ENCODE measurements at regions not wholly inside any gene's neighbourhood (a gene's known extent, or its start where the extent isn't known, plus 50 kb on each side); places are given as distances from the start of the nearest gene placed in this dataset.

GRCh38 chr2:120681181-120681580, 54.5 kb upstream of the GLI2 start:
- DNase-seq (ENCODE audit: low read depth, low spot score) = no peak
- H3K4me1 Mint-ChIP-seq = no peaks in the 10 kb centered on the region
- H3K27ac Mint-ChIP-seq (ENCODE audit: unreplicated experiment) = no peak overlapping the region
- no peaks in the 10 kb centered on the region for H3K9me3 Mint-ChIP-seq
- H3K4me3 Mint-ChIP-seq = no peak overlapping the region
- TF ChIP-seq, protein P1, sequence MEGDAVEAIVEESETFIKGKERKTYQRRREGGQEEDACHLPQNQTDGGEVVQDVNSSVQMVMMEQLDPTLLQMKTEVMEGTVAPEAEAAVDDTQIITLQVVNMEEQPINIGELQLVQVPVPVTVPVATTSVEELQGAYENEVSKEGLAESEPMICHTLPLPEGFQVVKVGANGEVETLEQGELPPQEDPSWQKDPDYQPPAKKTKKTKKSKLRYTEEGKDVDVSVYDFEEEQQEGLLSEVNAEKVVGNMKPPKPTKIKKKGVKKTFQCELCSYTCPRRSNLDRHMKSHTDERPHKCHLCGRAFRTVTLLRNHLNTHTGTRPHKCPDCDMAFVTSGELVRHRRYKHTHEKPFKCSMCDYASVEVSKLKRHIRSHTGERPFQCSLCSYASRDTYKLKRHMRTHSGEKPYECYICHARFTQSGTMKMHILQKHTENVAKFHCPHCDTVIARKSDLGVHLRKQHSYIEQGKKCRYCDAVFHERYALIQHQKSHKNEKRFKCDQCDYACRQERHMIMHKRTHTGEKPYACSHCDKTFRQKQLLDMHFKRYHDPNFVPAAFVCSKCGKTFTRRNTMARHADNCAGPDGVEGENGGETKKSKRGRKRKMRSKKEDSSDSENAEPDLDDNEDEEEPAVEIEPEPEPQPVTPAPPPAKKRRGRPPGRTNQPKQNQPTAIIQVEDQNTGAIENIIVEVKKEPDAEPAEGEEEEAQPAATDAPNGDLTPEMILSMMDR (conservative IDR thresholded peaks at IDR 0.05) = no peak
- no peaks in the 10 kb centered on the region for H3K36me3 Mint-ChIP-seq (ENCODE audit: low read depth)
- H3K27me3 Mint-ChIP-seq (ENCODE audit: low read depth) = peaks cover 36% of the 10 kb centered on the region

DNA sequence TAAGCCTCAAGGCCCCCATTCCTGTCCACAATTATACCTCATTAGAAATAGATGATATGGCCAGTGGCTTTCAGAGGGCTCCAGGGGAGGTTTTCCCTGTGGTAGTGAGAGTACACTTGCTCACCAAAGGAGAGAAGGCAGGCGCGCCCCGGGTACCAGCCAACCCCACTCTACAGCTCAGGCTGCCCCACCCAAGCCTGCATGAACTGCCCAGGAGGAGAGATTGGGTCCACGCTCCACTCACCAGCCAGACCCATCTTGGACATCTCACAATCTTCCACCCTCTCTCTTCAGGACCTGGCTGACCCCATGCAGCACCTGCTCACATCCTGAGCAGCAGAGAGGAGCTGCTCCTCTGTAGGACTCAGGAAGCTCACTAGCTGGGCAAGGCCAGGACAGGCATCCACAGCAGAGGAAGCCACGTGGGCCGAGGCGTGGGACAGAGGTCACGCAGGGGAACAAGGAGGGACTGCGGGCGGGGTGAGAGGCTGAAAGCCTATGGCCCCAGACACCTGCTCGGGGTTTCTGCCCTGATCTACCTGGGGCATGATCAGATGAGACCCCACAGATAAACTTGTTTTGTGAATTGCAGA, 53.9 kb upstream of the GLI2 start:
- peaks cover 30% of the 10 kb centered on the region for H3K27me3 Mint-ChIP-seq (ENCODE audit: low read depth)
- H3K9me3 Mint-ChIP-seq = no peaks in the 10 kb centered on the region
- no peaks in the 10 kb centered on the region for H3K36me3 Mint-ChIP-seq (ENCODE audit: low read depth)
- TF ChIP-seq, protein P1 (conservative IDR thresholded peaks at IDR 0.05) = no peak
- DNase-seq (ENCODE audit: low read depth, low spot score) = no peak
- H3K4me3 Mint-ChIP-seq = no peak overlapping the region
- no peaks in the 10 kb centered on the region for H3K4me1 Mint-ChIP-seq
- no peak overlapping the region for H3K27ac Mint-ChIP-seq (ENCODE audit: unreplicated experiment)

GRCh38 chr2:120682654-120683053, 53.0 kb upstream of the GLI2 start:
- Mint-ChIP-seq H3K27me3 (ENCODE audit: low read depth) (peaks cover 22% of the 10 kb centered on the region), H3K36me3 (ENCODE audit: low read depth) (no peaks in the 10 kb centered on the region), H3K4me3 (no peak overlapping the region), H3K9me3 (no peaks in the 10 kb centered on the region), H3K27ac (ENCODE audit: unreplicated experiment) (no peak overlapping the region), H3K4me1 (no peaks in the 10 kb centered on the region)
- DNase-seq (ENCODE audit: low read depth, low spot score) = no peak
- TF ChIP-seq, protein P1 (conservative IDR thresholded peaks at IDR 0.05) = no peak

GRCh38 chr2:120683081-120683480, 52.6 kb upstream of the GLI2 start:
- TF ChIP-seq, protein P1 (conservative IDR thresholded peaks at IDR 0.05) = no peak
- H3K27me3 Mint-ChIP-seq (ENCODE audit: low read depth) = peaks cover 17% of the 10 kb centered on the region
- no peaks in the 10 kb centered on the region for H3K36me3 Mint-ChIP-seq (ENCODE audit: low read depth)
- H3K27ac Mint-ChIP-seq (ENCODE audit: unreplicated experiment) = no peak overlapping the region
- H3K9me3 Mint-ChIP-seq = no peaks in the 10 kb centered on the region
- H3K4me3 Mint-ChIP-seq = no peak overlapping the region
- DNase-seq (ENCODE audit: low read depth, low spot score) = no peak
- no peaks in the 10 kb centered on the region for H3K4me1 Mint-ChIP-seq

DNA sequence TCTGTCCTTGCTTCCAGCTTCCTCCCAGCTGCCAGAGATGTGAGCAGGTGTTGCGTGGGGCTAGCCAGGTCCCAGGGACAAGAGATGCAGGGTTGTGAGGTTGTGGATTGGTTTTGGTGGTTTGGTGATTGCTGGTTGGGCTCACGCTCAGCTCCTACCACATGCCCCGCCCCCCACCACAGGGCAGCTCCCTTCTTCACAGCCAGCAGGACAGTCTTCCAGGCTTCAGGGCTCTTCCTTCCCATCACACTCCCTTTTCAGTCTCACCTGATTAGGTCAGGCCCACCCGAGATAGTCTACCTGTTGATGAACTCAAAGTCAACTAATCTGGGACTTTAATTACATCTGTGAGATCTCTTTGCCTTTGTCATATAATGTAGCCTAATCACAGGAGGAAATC, 52.0 kb upstream of the GLI2 start:
- Mint-ChIP-seq H3K9me3 (no peaks in the 10 kb centered on the region), H3K27ac (ENCODE audit: unreplicated experiment) (peak overlapping the region; percentile 9), H3K36me3 (ENCODE audit: low read depth) (no peaks in the 10 kb centered on the region), H3K4me1 (no peaks in the 10 kb centered on the region), H3K27me3 (ENCODE audit: low read depth) (peaks cover 12% of the 10 kb centered on the region), H3K4me3 (no peak overlapping the region)
- DNase-seq (ENCODE audit: low read depth, low spot score) = no peak
- TF ChIP-seq, protein P1 (conservative IDR thresholded peaks at IDR 0.05) = no peak

All from neural crest cell (in vitro differentiated cells).